ENCODE measurements at regions not wholly inside any gene's neighbourhood (a gene's known extent, or its start where the extent isn't known, plus 50 kb on each side); places are given as distances from the start of the nearest gene placed in this dataset.
"Not testable (repeated sequence)": the region's sequence is repeated elsewhere in the genome, so short reads cannot be mapped to it uniquely, and the experiment has no call there.

DNA sequence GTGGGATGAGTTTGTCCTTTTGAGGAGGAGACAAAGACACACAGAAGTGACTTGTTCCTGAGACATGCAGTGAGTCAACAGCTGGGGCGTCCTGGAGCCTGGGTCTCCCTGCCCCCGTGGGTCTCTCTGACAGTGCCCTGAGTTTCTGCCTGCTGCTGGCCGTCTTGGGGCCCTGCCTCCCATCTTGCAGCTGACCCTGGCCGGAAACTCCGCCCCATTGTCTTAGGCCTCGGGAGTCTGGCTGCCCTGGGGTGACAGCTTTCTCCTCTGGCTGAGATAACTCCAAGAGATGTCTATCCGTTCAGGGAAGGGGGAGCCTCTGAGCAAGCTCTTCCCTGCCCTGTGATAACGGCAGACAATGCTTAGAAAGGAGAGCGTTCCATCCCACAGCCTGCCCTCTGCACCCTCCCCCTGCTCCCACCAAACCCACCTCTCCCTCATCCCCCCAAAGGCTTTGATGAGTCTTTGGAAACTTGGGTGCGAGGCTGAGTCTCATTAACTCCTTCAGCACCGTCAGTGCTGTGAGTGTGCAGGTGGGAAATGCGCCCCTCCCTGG, 69.5 kb upstream of the PODXL start:
- H3K4me3 ChIP-seq (ENCODE audit: low read depth in 1 of 5, low read length in 5 of 5): no peak overlapping the region
- peaks cover 0 to 10% (median 6%) of the 10 kb centered on the region in 5 donors for H3K27me3 ChIP-seq (ENCODE audit: control insufficient read depth in 5 of 5, insufficient read depth in 4 of 5, low read length in 5 of 5)
- peaks cover 4 to 61% (median 19%) of the 10 kb centered on the region in 5 donors for H3K4me1 ChIP-seq (ENCODE audit: control insufficient read depth in 5 of 5, insufficient read depth in 5 of 5, low read length in 5 of 5)
- no peaks in the 10 kb centered on the region for H3K9me3 ChIP-seq (ENCODE audit: control insufficient read depth in 5 of 5, low read length in 5 of 5)
- no peak overlapping the region for H3K27ac ChIP-seq (ENCODE audit: low read depth, low read length)
- H3K36me3 ChIP-seq (ENCODE audit: control insufficient read depth in 5 of 5, insufficient read depth in 5 of 5, low read length in 5 of 5): no peaks in the 10 kb centered on the region
- no peak overlapping the region for H3K9ac ChIP-seq (ENCODE audit: low read length in 5 of 5)

DNA sequence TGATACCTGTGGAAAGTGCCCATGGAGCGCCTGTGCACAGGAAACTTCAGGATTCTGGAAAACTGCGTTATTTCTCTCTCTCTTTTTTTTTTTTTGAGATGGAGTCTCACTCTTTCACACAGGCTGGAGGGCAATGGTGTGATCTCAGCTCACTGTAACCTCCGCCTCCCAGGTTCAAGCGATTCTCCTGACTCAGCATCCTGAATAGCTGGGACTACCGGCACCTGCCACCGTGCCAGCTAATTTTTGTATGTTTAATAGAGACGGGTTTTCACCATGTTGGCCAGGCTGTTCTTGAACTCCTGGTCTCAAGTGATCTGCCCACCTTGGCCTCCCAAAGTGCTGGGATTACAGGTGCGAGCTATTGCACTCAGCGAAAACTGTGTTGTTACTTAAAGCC, 68.9 kb upstream of the PODXL start:
- H3K27ac ChIP-seq (ENCODE audit: low read depth, low read length); H3K9me3 ChIP-seq (ENCODE audit: control insufficient read depth in 5 of 5, low read length in 5 of 5); H3K9ac ChIP-seq (ENCODE audit: low read length in 5 of 5); H3K4me3 ChIP-seq (ENCODE audit: low read depth in 1 of 5, low read length in 5 of 5); H3K36me3 ChIP-seq (ENCODE audit: control insufficient read depth in 5 of 5, insufficient read depth in 5 of 5, low read length in 5 of 5); H3K27me3 ChIP-seq (ENCODE audit: control insufficient read depth in 5 of 5, insufficient read depth in 4 of 5, low read length in 5 of 5): not testable (repeated sequence)
- H3K4me1 ChIP-seq (ENCODE audit: control insufficient read depth in 5 of 5, insufficient read depth in 5 of 5, low read length in 5 of 5): peaks cover 4 to 64% (median 19%) of the 10 kb centered on the region in 5 donors

DNA sequence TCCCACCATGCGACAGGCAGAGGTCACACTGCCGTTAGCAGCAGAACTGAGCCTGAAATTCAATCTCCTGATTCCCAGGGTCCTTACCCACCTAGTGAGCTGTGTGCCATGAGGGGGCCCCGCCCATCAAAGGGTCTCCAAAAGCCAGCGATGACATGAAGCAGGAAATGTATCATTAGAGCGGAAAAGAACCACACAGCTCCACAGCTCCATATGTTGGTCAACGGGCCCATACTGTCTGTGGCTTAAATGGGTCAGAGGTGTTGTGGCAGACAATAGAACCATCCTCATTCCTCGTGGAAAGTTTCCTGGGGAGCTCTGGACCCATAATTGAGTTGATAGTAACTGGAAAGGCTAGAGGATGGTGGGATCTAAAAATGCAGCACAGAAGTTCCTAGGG, 68.1 kb upstream of the PODXL start:
- Histone ChIP-seq H3K27me3 (ENCODE audit: control insufficient read depth in 5 of 5, insufficient read depth in 4 of 5, low read length in 5 of 5) (peaks cover 0 to 6% (median 0%) of the 10 kb centered on the region in 5 donors), H3K4me1 (ENCODE audit: control insufficient read depth in 5 of 5, insufficient read depth in 5 of 5, low read length in 5 of 5) (peaks cover 4 to 61% (median 18%) of the 10 kb centered on the region in 5 donors), H3K27ac (ENCODE audit: low read depth, low read length) (peak overlapping the region; percentile 54), H3K36me3 (ENCODE audit: control insufficient read depth in 5 of 5, insufficient read depth in 5 of 5, low read length in 5 of 5) (no peaks in the 10 kb centered on the region), H3K4me3 (ENCODE audit: low read depth in 1 of 5, low read length in 5 of 5) (no peak overlapping the region), H3K9me3 (ENCODE audit: control insufficient read depth in 5 of 5, low read length in 5 of 5) (no peaks in the 10 kb centered on the region), H3K9ac (ENCODE audit: low read length in 5 of 5) (no peak overlapping the region)

DNA sequence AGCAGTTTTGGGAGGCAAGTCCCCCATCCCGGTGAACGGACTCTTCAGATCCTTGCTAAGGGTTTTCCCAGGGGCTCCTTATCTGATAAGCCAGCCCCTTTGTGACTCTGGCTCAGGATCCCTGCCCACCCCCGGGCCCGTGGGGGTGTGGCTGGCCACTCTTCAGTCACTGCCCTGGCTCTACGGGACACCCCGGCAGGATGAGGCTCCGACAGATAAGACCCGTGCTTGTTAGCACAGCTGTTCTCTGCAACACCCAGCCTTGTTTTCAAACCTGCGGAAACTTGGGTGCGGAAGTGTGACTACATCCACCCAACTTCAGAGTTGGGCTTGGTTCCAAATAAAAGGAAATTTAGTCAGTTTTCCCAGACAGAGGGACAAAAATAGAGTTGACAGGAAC, 66.7 kb upstream of the PODXL start:
- Histone ChIP-seq H3K9ac (ENCODE audit: low read length in 5 of 5) (no peak overlapping the region), H3K36me3 (ENCODE audit: control insufficient read depth in 5 of 5, insufficient read depth in 5 of 5, low read length in 5 of 5) (no peaks in the 10 kb centered on the region), H3K4me3 (ENCODE audit: low read depth in 1 of 5, low read length in 5 of 5) (no peak overlapping the region), H3K27ac (ENCODE audit: low read depth, low read length) (peak overlapping the region; percentile 54), H3K4me1 (ENCODE audit: control insufficient read depth in 5 of 5, insufficient read depth in 5 of 5, low read length in 5 of 5) (peaks cover 0 to 49% (median 8%) of the 10 kb centered on the region in 5 donors), H3K9me3 (ENCODE audit: control insufficient read depth in 5 of 5, low read length in 5 of 5) (no peaks in the 10 kb centered on the region), H3K27me3 (ENCODE audit: control insufficient read depth in 5 of 5, insufficient read depth in 4 of 5, low read length in 5 of 5) (peaks cover 0 to 6% (median 0%) of the 10 kb centered on the region in 5 donors)

DNA sequence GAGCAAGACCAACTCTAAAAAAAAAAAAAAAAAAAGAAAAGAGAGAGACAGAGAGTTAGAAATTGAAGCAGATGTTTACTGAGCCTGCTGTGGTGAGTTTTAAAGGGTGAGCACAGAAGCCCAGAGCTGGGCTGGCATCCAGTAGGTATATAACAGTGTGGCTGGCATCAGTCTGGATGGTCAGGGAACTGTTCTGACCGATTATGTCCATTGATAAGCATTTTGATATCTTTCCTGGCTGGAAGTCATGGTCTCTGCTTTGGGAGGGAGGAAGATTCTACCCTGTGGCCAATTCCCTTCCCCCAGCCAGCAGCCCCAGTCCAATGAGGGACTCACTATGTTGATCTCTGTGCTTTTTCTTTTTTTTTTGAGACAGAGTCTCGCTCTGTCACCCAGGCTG, 65.2 kb upstream of the PODXL start:
- H3K27ac ChIP-seq (ENCODE audit: low read depth, low read length): no peak overlapping the region
- H3K4me1 ChIP-seq (ENCODE audit: control insufficient read depth in 5 of 5, insufficient read depth in 5 of 5, low read length in 5 of 5): peaks cover 0 to 49% (median 8%) of the 10 kb centered on the region in 5 donors
- peaks cover 0 to 6% (median 0%) of the 10 kb centered on the region in 5 donors for H3K27me3 ChIP-seq (ENCODE audit: control insufficient read depth in 5 of 5, insufficient read depth in 4 of 5, low read length in 5 of 5)
- H3K36me3 ChIP-seq (ENCODE audit: control insufficient read depth in 5 of 5, insufficient read depth in 5 of 5, low read length in 5 of 5): no peaks in the 10 kb centered on the region
- no peaks in the 10 kb centered on the region for H3K9me3 ChIP-seq (ENCODE audit: control insufficient read depth in 5 of 5, low read length in 5 of 5)
- no peak overlapping the region for H3K4me3 ChIP-seq (ENCODE audit: low read depth in 1 of 5, low read length in 5 of 5)
- no peak overlapping the region for H3K9ac ChIP-seq (ENCODE audit: low read length in 5 of 5)

DNA sequence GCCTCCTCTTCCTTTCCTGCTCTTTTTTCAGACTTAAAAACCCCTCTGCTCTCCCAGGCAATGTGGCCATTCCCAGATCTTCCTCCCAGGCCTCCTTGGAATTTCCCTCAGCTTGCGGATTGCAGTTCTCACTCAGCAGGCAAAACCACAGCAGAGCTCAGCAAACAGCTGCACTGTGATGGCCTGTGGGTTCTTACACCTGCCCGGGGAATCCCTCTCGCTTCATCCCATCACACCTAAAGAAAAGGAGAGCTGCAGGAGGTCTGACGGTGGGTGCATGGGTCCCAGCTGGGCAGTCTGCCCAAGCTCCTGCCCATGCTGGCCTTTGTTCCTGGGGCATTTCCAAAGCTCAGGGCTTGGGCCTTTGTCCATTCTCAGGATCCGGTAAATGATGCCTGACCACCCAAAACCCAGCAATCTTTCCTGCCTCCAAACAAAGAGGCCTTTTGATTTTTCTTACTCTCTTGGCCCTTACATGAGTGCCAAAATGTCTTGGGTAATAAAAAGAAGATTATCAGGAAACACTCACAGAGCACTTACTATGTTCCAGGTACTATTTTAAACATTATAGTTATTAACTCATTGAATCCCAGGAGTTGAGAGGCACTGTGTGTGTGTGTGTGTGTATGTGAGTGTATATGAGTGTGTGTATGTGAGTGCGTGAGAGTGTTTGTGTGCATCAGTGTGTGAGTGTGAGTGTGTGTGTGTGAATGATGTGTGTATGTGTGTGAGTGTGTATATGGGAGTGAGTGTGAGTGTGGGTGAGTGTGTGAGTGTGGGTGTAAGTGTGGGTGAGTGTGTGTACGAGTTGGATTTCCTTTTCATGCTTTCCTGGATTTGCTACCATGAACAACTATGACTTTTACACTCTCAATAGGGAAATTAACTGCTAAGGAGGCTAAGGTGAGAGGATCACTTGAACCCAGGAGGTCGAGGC, 64.5 kb upstream of the PODXL start:
- H3K4me3 ChIP-seq (ENCODE audit: low read depth in 1 of 5, low read length in 5 of 5): no peak overlapping the region
- H3K4me1 ChIP-seq (ENCODE audit: control insufficient read depth in 5 of 5, insufficient read depth in 5 of 5, low read length in 5 of 5): peaks cover 0 to 42% (median 4%) of the 10 kb centered on the region in 5 donors
- H3K27ac ChIP-seq (ENCODE audit: low read depth, low read length): peak overlapping the region; percentile 16
- H3K27me3 ChIP-seq (ENCODE audit: control insufficient read depth in 5 of 5, insufficient read depth in 4 of 5, low read length in 5 of 5): peaks cover 0 to 4% (median 0%) of the 10 kb centered on the region in 5 donors
- H3K36me3 ChIP-seq (ENCODE audit: control insufficient read depth in 5 of 5, insufficient read depth in 5 of 5, low read length in 5 of 5): no peaks in the 10 kb centered on the region
- H3K9ac ChIP-seq (ENCODE audit: low read length in 5 of 5): no peak overlapping the region
- H3K9me3 ChIP-seq (ENCODE audit: control insufficient read depth in 5 of 5, low read length in 5 of 5): no peaks in the 10 kb centered on the region

DNA sequence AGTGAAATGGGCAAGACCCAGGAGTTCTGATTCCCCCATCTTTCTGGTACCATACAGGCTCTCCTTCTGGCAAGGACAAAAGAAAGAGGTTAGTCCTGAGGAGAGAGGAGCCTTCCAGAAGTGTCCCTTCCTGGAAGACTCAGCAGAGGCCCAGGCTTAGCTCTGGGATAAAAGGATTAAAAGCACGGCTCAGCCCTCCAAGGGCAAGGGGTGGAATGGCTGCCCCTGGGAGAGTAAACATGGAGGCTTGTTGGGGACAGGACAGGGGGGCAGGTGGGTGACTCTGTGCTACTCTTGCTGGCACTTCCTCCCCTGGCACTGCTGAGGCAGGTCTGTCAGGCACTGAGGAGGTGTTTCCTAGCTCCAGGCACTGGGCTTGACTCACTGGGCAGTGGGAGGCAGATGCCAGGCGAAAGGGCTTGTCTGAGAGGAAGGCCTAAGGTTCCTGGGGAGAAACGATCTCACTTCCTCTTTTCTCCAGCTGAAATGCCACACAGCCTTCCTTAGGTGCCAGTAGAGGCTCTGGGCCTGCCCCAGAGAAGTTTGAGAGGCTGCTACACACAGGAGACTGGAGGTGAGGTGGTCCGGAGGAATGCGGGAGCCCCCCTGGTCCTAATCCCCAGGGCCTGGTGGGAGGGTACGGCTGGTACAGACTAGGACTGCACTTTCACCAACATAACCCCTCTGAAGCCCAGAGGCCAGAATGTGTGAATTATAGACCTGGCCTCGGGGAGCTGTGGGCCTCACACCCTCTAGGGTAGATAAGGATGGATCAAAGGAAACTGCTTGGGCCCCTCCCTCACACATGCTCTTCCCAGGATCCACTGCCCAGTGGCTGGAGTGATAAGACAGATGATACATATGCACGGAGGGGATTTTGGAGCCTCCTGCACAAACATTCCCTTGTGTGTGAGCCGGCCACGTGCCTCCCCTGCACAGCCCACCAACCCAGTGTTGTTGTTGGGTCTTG, 63.2 kb upstream of the PODXL start:
- peaks cover 0 to 34% (median 4%) of the 10 kb centered on the region in 5 donors for H3K4me1 ChIP-seq (ENCODE audit: control insufficient read depth in 5 of 5, insufficient read depth in 5 of 5, low read length in 5 of 5)
- peaks cover 0 to 4% (median 0%) of the 10 kb centered on the region in 5 donors for H3K27me3 ChIP-seq (ENCODE audit: control insufficient read depth in 5 of 5, insufficient read depth in 4 of 5, low read length in 5 of 5)
- no peak overlapping the region for H3K9ac ChIP-seq (ENCODE audit: low read length in 5 of 5)
- H3K9me3 ChIP-seq (ENCODE audit: control insufficient read depth in 5 of 5, low read length in 5 of 5): no peaks in the 10 kb centered on the region
- H3K4me3 ChIP-seq (ENCODE audit: low read depth in 1 of 5, low read length in 5 of 5): no peak overlapping the region
- no peak overlapping the region for H3K27ac ChIP-seq (ENCODE audit: low read depth, low read length)
- H3K36me3 ChIP-seq (ENCODE audit: control insufficient read depth in 5 of 5, insufficient read depth in 5 of 5, low read length in 5 of 5): no peaks in the 10 kb centered on the region

DNA sequence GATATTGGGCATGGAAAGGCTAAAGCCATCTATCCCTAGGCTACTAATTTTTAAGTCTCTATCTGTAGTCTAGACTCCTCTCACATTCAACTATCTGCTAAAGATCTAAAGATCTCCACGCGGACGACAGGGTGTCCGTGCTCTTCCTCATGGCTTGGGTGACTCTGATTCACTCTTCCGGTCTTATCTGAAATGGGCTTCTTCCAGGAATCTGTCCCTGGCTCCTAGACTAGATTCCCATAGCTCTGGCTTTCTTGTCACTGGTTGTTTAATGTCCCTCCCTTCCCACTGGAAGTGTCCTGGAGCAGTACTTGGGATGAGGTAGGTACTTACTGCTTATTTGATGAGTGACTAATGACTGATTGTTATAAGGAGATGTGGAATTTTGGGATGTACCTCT, 62.0 kb upstream of the PODXL start:
- Histone ChIP-seq H3K36me3 (ENCODE audit: control insufficient read depth in 5 of 5, insufficient read depth in 5 of 5, low read length in 5 of 5) (no peaks in the 10 kb centered on the region), H3K27me3 (ENCODE audit: control insufficient read depth in 5 of 5, insufficient read depth in 4 of 5, low read length in 5 of 5) (peaks cover 0 to 2% (median 0%) of the 10 kb centered on the region in 5 donors), H3K4me3 (ENCODE audit: low read depth in 1 of 5, low read length in 5 of 5) (no peak overlapping the region), H3K4me1 (ENCODE audit: control insufficient read depth in 5 of 5, insufficient read depth in 5 of 5, low read length in 5 of 5) (peaks cover 0 to 26% (median 4%) of the 10 kb centered on the region in 5 donors), H3K9me3 (ENCODE audit: control insufficient read depth in 5 of 5, low read length in 5 of 5) (no peaks in the 10 kb centered on the region), H3K9ac (ENCODE audit: low read length in 5 of 5) (no peak overlapping the region), H3K27ac (ENCODE audit: low read depth, low read length) (no peak overlapping the region)

DNA sequence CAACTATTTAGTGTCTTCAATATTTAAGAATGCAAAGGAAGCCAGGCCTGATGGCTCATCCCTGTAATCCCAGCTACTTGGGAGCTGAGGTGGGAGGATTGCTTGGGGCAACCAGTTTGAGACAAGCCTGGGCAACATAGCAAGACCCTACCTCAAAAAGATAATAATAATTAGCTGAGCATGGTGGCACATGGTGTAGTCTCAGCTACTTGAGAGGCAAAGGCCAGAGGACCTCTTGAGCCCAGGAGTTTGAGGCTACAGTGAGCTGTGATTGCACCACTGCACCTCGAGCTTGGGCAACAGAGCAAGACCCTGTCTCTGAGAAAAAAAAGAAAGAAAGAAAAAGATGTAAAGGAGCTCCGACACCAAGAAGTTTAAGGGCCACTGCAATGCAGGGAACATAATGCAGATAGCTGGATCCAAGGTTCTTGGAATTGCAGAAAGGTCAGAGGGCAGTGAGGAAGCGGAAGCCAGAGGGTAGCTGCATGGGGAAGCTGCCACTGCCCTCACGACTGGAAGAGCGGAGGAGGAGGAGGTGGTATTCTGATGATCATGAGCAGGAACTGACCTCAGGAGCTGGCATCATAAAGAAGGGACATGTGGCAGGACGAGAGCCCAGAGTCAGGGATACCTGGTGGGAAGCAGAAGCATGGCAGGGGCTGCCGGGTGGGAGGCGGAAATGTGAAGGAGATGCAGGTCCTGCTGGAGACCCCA, 60.2 kb upstream of the PODXL start:
- H3K9me3 ChIP-seq (ENCODE audit: control insufficient read depth in 5 of 5, low read length in 5 of 5): no peaks in the 10 kb centered on the region
- H3K4me3 ChIP-seq (ENCODE audit: low read depth in 1 of 5, low read length in 5 of 5): no peak overlapping the region
- H3K27ac ChIP-seq (ENCODE audit: low read depth, low read length): no peak overlapping the region
- H3K4me1 ChIP-seq (ENCODE audit: control insufficient read depth in 5 of 5, insufficient read depth in 5 of 5, low read length in 5 of 5): peaks cover 0 to 13% (median 2%) of the 10 kb centered on the region in 5 donors
- no peaks in the 10 kb centered on the region for H3K36me3 ChIP-seq (ENCODE audit: control insufficient read depth in 5 of 5, insufficient read depth in 5 of 5, low read length in 5 of 5)
- H3K9ac ChIP-seq (ENCODE audit: low read length in 5 of 5): no peak overlapping the region
- no peaks in the 10 kb centered on the region for H3K27me3 ChIP-seq (ENCODE audit: control insufficient read depth in 5 of 5, insufficient read depth in 4 of 5, low read length in 5 of 5)

Data from subcutaneous abdominal adipose tissue (tissue), 5 donors.